Panc1 (cell line): ENCODE measurements at regions not wholly inside any gene's neighbourhood (a gene's known extent, or its start where the extent isn't known, plus 50 kb on each side); places are given as distances from the start of the nearest gene placed in this dataset.

ENCODE experiments used
- ATAC-seq: fragments of 200-7000 bp; cut with Tn5 transposase; 2 replicates; pipeline ENCODE4 v1.9.1; 2020; ENCODE audit warnings: mild to moderate bottlenecking, moderate library complexity
- BruUV-seq: library from RNA; stranded (reverse); fragments of 400-500 nt; replicated peaks from 2 replicates; lab custom pipeline; 2021; lab: Mats Ljungman, UMichigan
- CTCF ChIA-PET: fragments of 300-600 bp; sonication (Branson Sonifier 250); formaldehyde crosslinking; loops from one replicate; lab custom pipeline; 2022; ENCODE audit warnings: antibody characterized with exemption; lab: Charles Lee
- POLR2A ChIA-PET: fragments of 300-600 bp; sonication (Branson Sonifier 250); formaldehyde crosslinking; loops from one replicate; lab custom pipeline; 2022; ENCODE audit warnings: antibody characterized with exemption; lab: Charles Lee
- DNase-seq: peaks from one replicate; pipeline ENCODE4 v3.0.0-alpha.2; 2010; ENCODE audit warnings: low read depth, low spot score
- H3K27ac ChIP-seq: 2 replicates; pipeline ENCODE4 v1.5.1; 2011; ENCODE audit warnings: mild to moderate bottlenecking, low read length, inconsistent platforms
- H3K27me3 ChIP-seq: fragments of 200-500 bp; sonication (Bioruptor generic); 2 replicates; pipeline ENCODE4 v1.6.0; 2014; ENCODE audit warnings: low read length, inconsistent platforms; ENCODE audit not compliant: control insufficient read depth, insufficient read depth
- H3K36me3 ChIP-seq: fragments of 200-500 bp; sonication (Bioruptor generic); 2 replicates; pipeline ENCODE4 v1.5.1; 2014; ENCODE audit warnings: inconsistent platforms, mild to moderate bottlenecking, low read length, moderate library complexity; ENCODE audit not compliant: control insufficient read depth, insufficient read depth
- H3K4me1 ChIP-seq: 2 replicates; pipeline ENCODE4 v1.5.1; 2011; ENCODE audit warnings: inconsistent platforms, mild to moderate bottlenecking, low read length, moderate library complexity; ENCODE audit not compliant: control insufficient read depth, insufficient read depth
- H3K4me3 ChIP-seq, 2 experiments: 2 replicates each; pipeline ENCODE4 v1.5.1; 2011 to 2012; ENCODE audit warnings: low read depth in 2 of 2, low read length in 2 of 2, mild to moderate bottlenecking in 2 of 2, inconsistent platforms in 1 of 2, moderate library complexity in 1 of 2
- H3K9me3 ChIP-seq: fragments of 200-500 bp; sonication (Bioruptor generic); 2 replicates; pipeline ENCODE4 v1.5.1; 2014; ENCODE audit warnings: low read depth, mild to moderate bottlenecking, inconsistent platforms, low read length, moderate library complexity; ENCODE audit not compliant: control insufficient read depth, insufficient read depth
- POLR2AphosphoS5 ChIP-seq: IDR thresholded peaks from 2 replicates; pipeline ENCODE4 v1.6.1; 2012; ENCODE audit warnings: mild to moderate bottlenecking, low read depth, low read length, moderate library complexity
- SIN3A ChIP-seq: IDR thresholded peaks from 2 replicates; pipeline ENCODE4 v1.6.1; 2012; ENCODE audit warnings: low read depth, mild to moderate bottlenecking, low read length, moderate library complexity, borderline replicate concordance; ENCODE audit not compliant: insufficient read depth
- TCF7L2 ChIP-seq: IDR thresholded peaks from 2 replicates; pipeline ENCODE4 v1.6.1; 2011; ENCODE audit warnings: mild to moderate bottlenecking, low read depth, low read length, inconsistent platforms
- in situ Hi-C: cut with HindIII; loops from 2 replicates; pipeline ENCODE4 v1.10.0; 2016; ENCODE audit warnings: low sequenced_read_pairs, low pct_unique_long_range_greater_than_20kb
- intact Hi-C: fragments of 100-400 bp; cut with micrococcal nuclease; formaldehyde crosslinking; loops from one replicate; pipeline ENCODE4 v1.10.0; 2022; ENCODE audit not compliant: unreplicated experiment
- TF ChIP-seq, protein P1 (sequence below), 2 experiments: IDR thresholded peaks; 2 replicates each; pipeline ENCODE4 v1.6.1; 2011 to 2012; ENCODE audit warnings: low read depth in 2 of 2, control low read depth in 1 of 2, low read length in 1 of 2, mild to moderate bottlenecking in 1 of 2, moderate library complexity in 1 of 2; ENCODE audit not compliant: insufficient read depth in 1 of 2
- TF ChIP-seq, protein P2 (sequence below): fragments of 450-650 bp; IDR thresholded peaks from 2 replicates; pipeline ENCODE4 v1.5.1; 2017; ENCODE audit warnings: mild to moderate bottlenecking

DNA sequence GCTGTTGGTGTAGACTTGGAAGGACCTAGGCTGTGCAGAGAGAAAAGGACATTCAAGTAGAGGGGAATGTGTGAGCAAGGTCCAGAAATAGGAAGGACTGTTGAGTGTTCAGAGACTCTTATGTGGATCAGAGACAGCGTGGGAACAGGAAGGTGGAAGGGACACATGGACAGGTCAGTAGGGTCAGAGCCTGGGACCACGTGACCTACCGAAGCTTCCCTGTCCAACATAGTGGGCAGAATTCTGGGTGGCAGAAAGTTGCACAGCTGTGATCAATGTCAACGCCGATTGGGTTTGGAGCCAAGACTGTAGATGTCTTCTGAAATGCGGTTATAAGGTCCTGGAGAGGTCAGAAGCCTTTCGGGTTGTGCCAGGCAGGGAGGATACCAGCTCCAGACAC lies 195.9 kb upstream of the MKI67 start:
- ChIA-PET POLR2A (no interaction called here), CTCF (no interaction called here)
- DNase-seq (no peak), ATAC-seq (no peak)
- TF ChIP-seq, protein P1, sequence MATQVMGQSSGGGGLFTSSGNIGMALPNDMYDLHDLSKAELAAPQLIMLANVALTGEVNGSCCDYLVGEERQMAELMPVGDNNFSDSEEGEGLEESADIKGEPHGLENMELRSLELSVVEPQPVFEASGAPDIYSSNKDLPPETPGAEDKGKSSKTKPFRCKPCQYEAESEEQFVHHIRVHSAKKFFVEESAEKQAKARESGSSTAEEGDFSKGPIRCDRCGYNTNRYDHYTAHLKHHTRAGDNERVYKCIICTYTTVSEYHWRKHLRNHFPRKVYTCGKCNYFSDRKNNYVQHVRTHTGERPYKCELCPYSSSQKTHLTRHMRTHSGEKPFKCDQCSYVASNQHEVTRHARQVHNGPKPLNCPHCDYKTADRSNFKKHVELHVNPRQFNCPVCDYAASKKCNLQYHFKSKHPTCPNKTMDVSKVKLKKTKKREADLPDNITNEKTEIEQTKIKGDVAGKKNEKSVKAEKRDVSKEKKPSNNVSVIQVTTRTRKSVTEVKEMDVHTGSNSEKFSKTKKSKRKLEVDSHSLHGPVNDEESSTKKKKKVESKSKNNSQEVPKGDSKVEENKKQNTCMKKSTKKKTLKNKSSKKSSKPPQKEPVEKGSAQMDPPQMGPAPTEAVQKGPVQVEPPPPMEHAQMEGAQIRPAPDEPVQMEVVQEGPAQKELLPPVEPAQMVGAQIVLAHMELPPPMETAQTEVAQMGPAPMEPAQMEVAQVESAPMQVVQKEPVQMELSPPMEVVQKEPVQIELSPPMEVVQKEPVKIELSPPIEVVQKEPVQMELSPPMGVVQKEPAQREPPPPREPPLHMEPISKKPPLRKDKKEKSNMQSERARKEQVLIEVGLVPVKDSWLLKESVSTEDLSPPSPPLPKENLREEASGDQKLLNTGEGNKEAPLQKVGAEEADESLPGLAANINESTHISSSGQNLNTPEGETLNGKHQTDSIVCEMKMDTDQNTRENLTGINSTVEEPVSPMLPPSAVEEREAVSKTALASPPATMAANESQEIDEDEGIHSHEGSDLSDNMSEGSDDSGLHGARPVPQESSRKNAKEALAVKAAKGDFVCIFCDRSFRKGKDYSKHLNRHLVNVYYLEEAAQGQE (IDR thresholded peaks at IDR 0.05; ENCODE audit: insufficient read depth in 1 of 2, low read depth in 2 of 2, low read length in 1 of 2), result no peak
- TF ChIP-seq SIN3A (no peak), POLR2AphosphoS5 (no peak), TCF7L2 (no peak)
- TF ChIP-seq, protein P2, sequence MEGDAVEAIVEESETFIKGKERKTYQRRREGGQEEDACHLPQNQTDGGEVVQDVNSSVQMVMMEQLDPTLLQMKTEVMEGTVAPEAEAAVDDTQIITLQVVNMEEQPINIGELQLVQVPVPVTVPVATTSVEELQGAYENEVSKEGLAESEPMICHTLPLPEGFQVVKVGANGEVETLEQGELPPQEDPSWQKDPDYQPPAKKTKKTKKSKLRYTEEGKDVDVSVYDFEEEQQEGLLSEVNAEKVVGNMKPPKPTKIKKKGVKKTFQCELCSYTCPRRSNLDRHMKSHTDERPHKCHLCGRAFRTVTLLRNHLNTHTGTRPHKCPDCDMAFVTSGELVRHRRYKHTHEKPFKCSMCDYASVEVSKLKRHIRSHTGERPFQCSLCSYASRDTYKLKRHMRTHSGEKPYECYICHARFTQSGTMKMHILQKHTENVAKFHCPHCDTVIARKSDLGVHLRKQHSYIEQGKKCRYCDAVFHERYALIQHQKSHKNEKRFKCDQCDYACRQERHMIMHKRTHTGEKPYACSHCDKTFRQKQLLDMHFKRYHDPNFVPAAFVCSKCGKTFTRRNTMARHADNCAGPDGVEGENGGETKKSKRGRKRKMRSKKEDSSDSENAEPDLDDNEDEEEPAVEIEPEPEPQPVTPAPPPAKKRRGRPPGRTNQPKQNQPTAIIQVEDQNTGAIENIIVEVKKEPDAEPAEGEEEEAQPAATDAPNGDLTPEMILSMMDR, result no peak
- intact Hi-C loops (no loop called here), in situ Hi-C loops (no loop called here)
- peaks cover 4% of the 10 kb centered on the region; the same call in 1 of the 2 replicates for H3K27me3 ChIP-seq
- no TSS peak for BruUV-seq
- H3K4me1 ChIP-seq, result no peaks in the 10 kb centered on the region
- H3K9me3 ChIP-seq, result no peaks in the 10 kb centered on the region
- H3K36me3 ChIP-seq, result no peaks in the 10 kb centered on the region
- no peak overlapping the region for H3K4me3 ChIP-seq
- no peak overlapping the region for H3K27ac ChIP-seq

DNA sequence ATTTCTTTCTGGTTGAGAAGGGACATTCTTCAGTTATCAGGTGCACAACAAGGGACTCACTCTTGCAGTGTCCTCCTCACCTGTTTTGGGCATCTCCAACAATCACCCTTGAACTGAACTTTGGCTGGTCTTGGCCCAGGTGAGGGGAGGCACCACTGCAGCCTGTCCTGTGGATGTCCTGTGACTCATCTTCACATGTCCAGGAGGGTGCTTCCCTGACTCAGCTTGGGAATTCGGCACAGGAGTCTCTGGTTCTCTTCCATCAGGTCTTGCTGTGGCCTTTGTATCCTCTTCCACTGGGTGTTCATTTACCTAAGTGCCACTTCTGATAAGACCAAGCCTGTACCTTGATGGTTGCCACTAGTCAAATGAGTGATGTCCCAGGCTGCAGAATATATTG lies 196.7 kb upstream of the MKI67 start:
- in situ Hi-C loops (no loop called here), intact Hi-C loops (no loop called here)
- no TSS peak for BruUV-seq
- Histone ChIP-seq H3K4me3 (no peak overlapping the region), H3K27me3 (no peaks in the 10 kb centered on the region; the same call in 1 of the 2 replicates), H3K27ac (no peak overlapping the region), H3K4me1 (no peaks in the 10 kb centered on the region), H3K36me3 (no peaks in the 10 kb centered on the region), H3K9me3 (no peaks in the 10 kb centered on the region)
- POLR2A ChIA-PET, result no interaction called here
- DNase-seq, result no peak
- CTCF ChIA-PET, result interaction anchor here (1.3 kb wide), 1 partner anchor 14 kb away, joined by 3 read pairs; no protein-coding TSS in a partner anchor
- TF ChIP-seq, protein P2, result no peak
- TF ChIP-seq POLR2AphosphoS5 (no peak), SIN3A (no peak), TCF7L2 (no peak)
- TF ChIP-seq, protein P1 (IDR thresholded peaks at IDR 0.05; ENCODE audit: insufficient read depth in 1 of 2, low read depth in 2 of 2, low read length in 1 of 2), result no peak
- ATAC-seq, result no peak
